ENCODE measurements at regions not wholly inside any gene's neighbourhood (a gene's known extent, or its start where the extent isn't known, plus 50 kb on each side); places are given as distances from the start of the nearest gene placed in this dataset.

DNA sequence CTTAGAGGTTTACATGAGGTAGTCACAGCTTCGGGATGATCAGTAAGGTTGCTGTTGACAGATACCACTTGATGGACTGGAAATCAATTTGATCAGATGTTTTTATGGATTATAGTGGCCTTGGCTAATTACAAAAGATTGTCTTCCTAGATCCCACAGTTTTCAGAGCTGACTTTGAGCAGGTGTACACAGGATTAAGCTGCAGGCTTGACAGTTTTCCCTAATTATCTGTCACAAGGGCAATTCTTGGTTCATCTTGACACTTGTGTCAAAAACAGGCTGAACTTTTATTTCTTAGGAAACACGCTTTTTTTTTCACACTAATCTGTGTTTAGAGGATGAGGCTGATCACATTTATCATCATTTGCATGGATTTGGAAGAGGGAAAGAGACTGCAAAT is 824.0 kb upstream of the PIK3C3 start:
- TF ChIP-seq, protein P1, sequence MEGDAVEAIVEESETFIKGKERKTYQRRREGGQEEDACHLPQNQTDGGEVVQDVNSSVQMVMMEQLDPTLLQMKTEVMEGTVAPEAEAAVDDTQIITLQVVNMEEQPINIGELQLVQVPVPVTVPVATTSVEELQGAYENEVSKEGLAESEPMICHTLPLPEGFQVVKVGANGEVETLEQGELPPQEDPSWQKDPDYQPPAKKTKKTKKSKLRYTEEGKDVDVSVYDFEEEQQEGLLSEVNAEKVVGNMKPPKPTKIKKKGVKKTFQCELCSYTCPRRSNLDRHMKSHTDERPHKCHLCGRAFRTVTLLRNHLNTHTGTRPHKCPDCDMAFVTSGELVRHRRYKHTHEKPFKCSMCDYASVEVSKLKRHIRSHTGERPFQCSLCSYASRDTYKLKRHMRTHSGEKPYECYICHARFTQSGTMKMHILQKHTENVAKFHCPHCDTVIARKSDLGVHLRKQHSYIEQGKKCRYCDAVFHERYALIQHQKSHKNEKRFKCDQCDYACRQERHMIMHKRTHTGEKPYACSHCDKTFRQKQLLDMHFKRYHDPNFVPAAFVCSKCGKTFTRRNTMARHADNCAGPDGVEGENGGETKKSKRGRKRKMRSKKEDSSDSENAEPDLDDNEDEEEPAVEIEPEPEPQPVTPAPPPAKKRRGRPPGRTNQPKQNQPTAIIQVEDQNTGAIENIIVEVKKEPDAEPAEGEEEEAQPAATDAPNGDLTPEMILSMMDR (IDR thresholded peaks at IDR 0.05): no peak
- no peak for TF ChIP-seq POLR2A (IDR thresholded peaks at IDR 0.05)

All from testis (tissue), 2 donors.